Effector memory CD4-positive, alpha-beta T cell (primary cell): ENCODE measurements at regions not wholly inside any gene's neighbourhood (a gene's known extent, or its start where the extent isn't known, plus 50 kb on each side); places are given as distances from the start of the nearest gene placed in this dataset.

Experiments used
- DNase-seq, 3 donors: peaks; one replicate each; pipeline ENCODE4 v3.0.0-alpha.2; 2020
- H3K27ac ChIP-seq: 2 replicates; pipeline ENCODE4 v1.7.0; 2013; ENCODE audit warnings: mild to moderate bottlenecking, low read length, moderate library complexity; ENCODE audit not compliant: insufficient read depth, poor library complexity, severe bottlenecking
- H3K27me3 ChIP-seq: replicated peaks from 2 replicates; pipeline ENCODE4 v1.7.0; 2013; ENCODE audit warnings: mild to moderate bottlenecking, low read length; ENCODE audit not compliant: insufficient read depth, control insufficient read depth, poor library complexity, severe bottlenecking
- H3K36me3 ChIP-seq: 2 replicates; pipeline ENCODE4 v1.7.0; 2013; ENCODE audit warnings: mild to moderate bottlenecking, low read length, moderate library complexity; ENCODE audit not compliant: control insufficient read depth, insufficient read depth
- H3K4me1 ChIP-seq: 2 replicates; pipeline ENCODE4 v1.7.0; 2013; ENCODE audit warnings: low read length, mild to moderate bottlenecking; ENCODE audit not compliant: control insufficient read depth, insufficient read depth, poor library complexity, severe bottlenecking
- H3K4me3 ChIP-seq: 2 replicates; pipeline ENCODE4 v1.7.0; 2013; ENCODE audit warnings: low read length, low read depth, mild to moderate bottlenecking; ENCODE audit not compliant: insufficient read depth, poor library complexity, severe bottlenecking
- H3K9me3 ChIP-seq: 2 replicates; pipeline ENCODE4 v1.7.0; 2013; ENCODE audit warnings: mild to moderate bottlenecking, low read length, moderate library complexity; ENCODE audit not compliant: control insufficient read depth

- Histone ChIP-seq H3K27me3 (no peaks in the 10 kb centered on the region), H3K27ac (no peak overlapping the region), H3K4me1 (no peaks in the 10 kb centered on the region), H3K36me3 (no peaks in the 10 kb centered on the region), H3K4me3 (no peak overlapping the region), H3K9me3 (no peaks in the 10 kb centered on the region)
- no peak for DNase-seq
Observed at GRCh38 chr12:18975933-18976332, 153.6 kb upstream of the PLEKHA5 start.

- H3K4me3 ChIP-seq = no peak overlapping the region
- no peak for DNase-seq
- no peaks in the 10 kb centered on the region for H3K27me3 ChIP-seq
- no peaks in the 10 kb centered on the region for H3K36me3 ChIP-seq
- H3K9me3 ChIP-seq = no peaks in the 10 kb centered on the region
- H3K4me1 ChIP-seq = no peaks in the 10 kb centered on the region
- no peak overlapping the region for H3K27ac ChIP-seq
Observed at GRCh38 chr12:18979401-18980126, 150.0 kb upstream of the PLEKHA5 start.

GRCh38 chr12:18981732-18982131 is 147.8 kb upstream of the PLEKHA5 start:
- Histone ChIP-seq H3K36me3 (no peaks in the 10 kb centered on the region), H3K4me3 (no peak overlapping the region), H3K4me1 (no peaks in the 10 kb centered on the region), H3K27me3 (no peaks in the 10 kb centered on the region), H3K27ac (no peak overlapping the region), H3K9me3 (no peaks in the 10 kb centered on the region)
- DNase-seq = no peak

GRCh38 chr12:18982226-18982949 is 147.1 kb upstream of the PLEKHA5 start:
- Histone ChIP-seq H3K9me3 (no peaks in the 10 kb centered on the region), H3K27ac (no peak overlapping the region), H3K27me3 (no peaks in the 10 kb centered on the region), H3K36me3 (no peaks in the 10 kb centered on the region), H3K4me3 (no peak overlapping the region), H3K4me1 (no peaks in the 10 kb centered on the region)
- no peak for DNase-seq

- no peaks in the 10 kb centered on the region for H3K36me3 ChIP-seq
- no peak for DNase-seq
- no peak overlapping the region for H3K27ac ChIP-seq
- no peaks in the 10 kb centered on the region for H3K9me3 ChIP-seq
- H3K4me1 ChIP-seq = no peaks in the 10 kb centered on the region
- H3K27me3 ChIP-seq = no peaks in the 10 kb centered on the region
- H3K4me3 ChIP-seq = no peak overlapping the region
Observed at GRCh38 chr12:18983854-18984253, 145.7 kb upstream of the PLEKHA5 start.

GRCh38 chr12:18990856-18991255 is 138.7 kb upstream of the PLEKHA5 start:
- Histone ChIP-seq H3K27me3 (no peaks in the 10 kb centered on the region), H3K4me1 (no peaks in the 10 kb centered on the region), H3K4me3 (no peak overlapping the region), H3K9me3 (no peaks in the 10 kb centered on the region), H3K36me3 (no peaks in the 10 kb centered on the region), H3K27ac (no peak overlapping the region)
- DNase-seq = no peak

- Histone ChIP-seq H3K4me3 (no peak overlapping the region), H3K36me3 (no peaks in the 10 kb centered on the region)
Observed at GRCh38 chr12:18992336-18992735, 137.2 kb upstream of the PLEKHA5 start.

GRCh38 chr12:18998343-18999261 is 130.9 kb upstream of the PLEKHA5 start:
- no peak for DNase-seq
- H3K27ac ChIP-seq = no peak overlapping the region
- H3K4me3 ChIP-seq = no peak overlapping the region

More at GRCh38 chr12:18992336-18992735, 137.2 kb upstream of the PLEKHA5 start:
- no peaks in the 10 kb centered on the region for H3K9me3 ChIP-seq
- H3K27ac ChIP-seq = no peak overlapping the region
- no peak for DNase-seq
- H3K27me3 ChIP-seq = no peaks in the 10 kb centered on the region
- H3K4me1 ChIP-seq = no peaks in the 10 kb centered on the region

GRCh38 chr12:19000836-19001235 is 128.7 kb upstream of the PLEKHA5 start:
- no peaks in the 10 kb centered on the region for H3K36me3 ChIP-seq

More at GRCh38 chr12:18998343-18999261, 130.9 kb upstream of the PLEKHA5 start:
- Histone ChIP-seq H3K4me1 (no peaks in the 10 kb centered on the region), H3K36me3 (no peaks in the 10 kb centered on the region), H3K27me3 (no peaks in the 10 kb centered on the region), H3K9me3 (no peaks in the 10 kb centered on the region)

More at GRCh38 chr12:19000836-19001235, 128.7 kb upstream of the PLEKHA5 start:
- Histone ChIP-seq H3K27ac (no peak overlapping the region), H3K27me3 (no peaks in the 10 kb centered on the region), H3K9me3 (no peaks in the 10 kb centered on the region), H3K4me3 (no peak overlapping the region), H3K4me1 (no peaks in the 10 kb centered on the region)
- DNase-seq = no peak
